Upper lobe of right lung (tissue), 1 donor: ENCODE measurements at regions not wholly inside any gene's neighbourhood (a gene's known extent, or its start where the extent isn't known, plus 50 kb on each side); places are given as distances from the start of the nearest gene placed in this dataset.

ENCODE experiments used
- ATAC-seq: fragments of 200-7000 bp; cut with Tn5 transposase; one replicate; pipeline ENCODE4 v1.9.1; 2020; ENCODE audit warnings: mild to moderate bottlenecking, moderate library complexity
- DNase-seq: peaks from one replicate; pipeline ENCODE4 v3.0.0-alpha.2; 2020
- H3K27ac ChIP-seq: fragments of 200-600 bp; one replicate; pipeline ENCODE4 v1.8.0; 2022
- H3K27me3 ChIP-seq: fragments of 200-600 bp; one replicate; pipeline ENCODE4 v1.8.0; 2022; ENCODE audit warnings: mild to moderate bottlenecking
- H3K36me3 ChIP-seq: fragments of 200-600 bp; one replicate; pipeline ENCODE4 v1.8.0; 2022
- H3K4me1 ChIP-seq: fragments of 200-600 bp; one replicate; pipeline ENCODE4 v1.8.0; 2022
- H3K4me3 ChIP-seq: fragments of 200-600 bp; one replicate; pipeline ENCODE4 v1.8.0; 2022; ENCODE audit warnings: mild to moderate bottlenecking
- H3K9me3 ChIP-seq: fragments of 200-600 bp; one replicate; pipeline ENCODE4 v1.8.0; 2022
- intact Hi-C: fragments of 100-400 bp; cut with DNase I; formaldehyde crosslinking; loops from one replicate; pipeline ENCODE4 v1.11.0; 2022
- TF ChIP-seq, protein P1 (sequence below): fragments of 200-600 bp; IDR thresholded peaks from one replicate; pipeline ENCODE4 v1.8.0; 2022; ENCODE audit warnings: antibody characterized with exemption
- donor health status: DM: no; HTN: yes; CAD: no; lungs with severe emphysema.

DNA sequence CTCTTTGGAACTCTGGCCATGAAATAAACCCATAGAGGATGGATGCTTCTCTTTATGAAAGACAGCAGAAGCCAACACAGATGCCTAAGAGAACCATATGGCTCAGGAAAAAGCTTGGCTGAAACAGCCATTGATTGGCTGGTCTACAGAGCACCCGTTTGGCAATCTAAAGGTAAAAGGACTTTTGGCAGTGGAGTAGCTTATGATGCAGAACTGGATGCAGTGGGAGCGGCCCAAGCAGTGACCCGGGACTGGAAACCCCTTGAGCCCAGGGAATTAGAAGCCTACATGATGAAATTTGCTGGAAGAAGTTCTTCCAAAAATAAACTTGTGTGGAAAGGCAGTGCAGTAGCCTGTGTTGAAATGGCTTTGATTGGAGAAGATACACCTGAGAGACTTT lies 360.2 kb downstream of the NR2F2 start:
- DNase-seq (no peak), ATAC-seq (no peak)
- H3K4me1 ChIP-seq: no peaks in the 10 kb centered on the region
- intact Hi-C loops: no loop called here
- H3K27me3 ChIP-seq: no peaks in the 10 kb centered on the region
- H3K4me3 ChIP-seq: no peak overlapping the region
- TF ChIP-seq, protein P1, sequence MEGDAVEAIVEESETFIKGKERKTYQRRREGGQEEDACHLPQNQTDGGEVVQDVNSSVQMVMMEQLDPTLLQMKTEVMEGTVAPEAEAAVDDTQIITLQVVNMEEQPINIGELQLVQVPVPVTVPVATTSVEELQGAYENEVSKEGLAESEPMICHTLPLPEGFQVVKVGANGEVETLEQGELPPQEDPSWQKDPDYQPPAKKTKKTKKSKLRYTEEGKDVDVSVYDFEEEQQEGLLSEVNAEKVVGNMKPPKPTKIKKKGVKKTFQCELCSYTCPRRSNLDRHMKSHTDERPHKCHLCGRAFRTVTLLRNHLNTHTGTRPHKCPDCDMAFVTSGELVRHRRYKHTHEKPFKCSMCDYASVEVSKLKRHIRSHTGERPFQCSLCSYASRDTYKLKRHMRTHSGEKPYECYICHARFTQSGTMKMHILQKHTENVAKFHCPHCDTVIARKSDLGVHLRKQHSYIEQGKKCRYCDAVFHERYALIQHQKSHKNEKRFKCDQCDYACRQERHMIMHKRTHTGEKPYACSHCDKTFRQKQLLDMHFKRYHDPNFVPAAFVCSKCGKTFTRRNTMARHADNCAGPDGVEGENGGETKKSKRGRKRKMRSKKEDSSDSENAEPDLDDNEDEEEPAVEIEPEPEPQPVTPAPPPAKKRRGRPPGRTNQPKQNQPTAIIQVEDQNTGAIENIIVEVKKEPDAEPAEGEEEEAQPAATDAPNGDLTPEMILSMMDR: no peak
- no peak overlapping the region for H3K27ac ChIP-seq
- no peaks in the 10 kb centered on the region for H3K36me3 ChIP-seq
- no peaks in the 10 kb centered on the region for H3K9me3 ChIP-seq

DNA sequence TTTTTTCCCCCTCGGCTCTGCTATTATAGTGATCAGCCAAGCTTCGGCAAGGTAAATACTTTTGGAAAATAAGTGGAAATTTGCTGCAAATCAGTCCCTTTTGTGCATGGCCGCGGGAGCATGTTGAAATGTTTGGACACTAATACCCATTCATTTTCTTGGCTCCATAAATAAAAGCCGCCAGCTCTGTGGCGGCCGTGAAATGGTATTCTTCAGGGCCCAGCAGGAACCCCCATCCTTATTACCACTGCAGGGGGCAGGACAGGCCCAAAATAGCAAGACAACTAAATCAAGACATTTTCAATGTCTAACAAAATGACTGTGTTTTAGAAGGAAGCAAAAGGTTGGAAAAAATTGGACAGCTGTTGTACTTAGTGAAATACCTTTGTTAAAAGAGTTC lies 362.3 kb downstream of the NR2F2 start:
- no peak for DNase-seq
- Histone ChIP-seq H3K9me3 (no peaks in the 10 kb centered on the region), H3K4me3 (no peak overlapping the region), H3K4me1 (no peaks in the 10 kb centered on the region), H3K36me3 (no peaks in the 10 kb centered on the region), H3K27ac (no peak overlapping the region), H3K27me3 (no peaks in the 10 kb centered on the region)
- intact Hi-C loops: no loop called here
- TF ChIP-seq, protein P1: no peak
- no peak for ATAC-seq

DNA sequence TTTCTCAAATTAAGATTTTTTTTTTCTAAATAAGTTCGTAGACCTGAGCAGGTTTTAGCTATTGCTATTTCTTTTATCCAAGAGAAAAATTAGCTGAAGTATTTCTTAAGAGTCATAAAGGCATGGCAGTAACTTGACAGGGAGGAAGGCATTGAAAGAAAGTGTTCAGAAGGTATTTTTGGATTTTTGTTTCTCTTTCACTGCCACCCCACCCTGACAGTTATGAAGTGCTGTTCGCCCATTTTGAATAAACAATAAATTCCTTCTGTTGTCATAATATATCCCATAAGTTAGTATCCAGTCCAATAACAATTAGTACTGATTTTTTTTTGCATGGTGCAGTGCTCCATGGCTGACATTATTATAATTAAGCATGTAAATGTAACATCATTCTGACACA lies 363.0 kb downstream of the NR2F2 start:
- no peak overlapping the region for H3K4me3 ChIP-seq
- H3K27me3 ChIP-seq: no peaks in the 10 kb centered on the region
- no peak for DNase-seq
- no peaks in the 10 kb centered on the region for H3K4me1 ChIP-seq
- no peak for ATAC-seq
- H3K9me3 ChIP-seq: no peaks in the 10 kb centered on the region
- intact Hi-C loops: no loop called here
- no peaks in the 10 kb centered on the region for H3K36me3 ChIP-seq
- H3K27ac ChIP-seq: no peak overlapping the region
- TF ChIP-seq, protein P1: no peak

DNA sequence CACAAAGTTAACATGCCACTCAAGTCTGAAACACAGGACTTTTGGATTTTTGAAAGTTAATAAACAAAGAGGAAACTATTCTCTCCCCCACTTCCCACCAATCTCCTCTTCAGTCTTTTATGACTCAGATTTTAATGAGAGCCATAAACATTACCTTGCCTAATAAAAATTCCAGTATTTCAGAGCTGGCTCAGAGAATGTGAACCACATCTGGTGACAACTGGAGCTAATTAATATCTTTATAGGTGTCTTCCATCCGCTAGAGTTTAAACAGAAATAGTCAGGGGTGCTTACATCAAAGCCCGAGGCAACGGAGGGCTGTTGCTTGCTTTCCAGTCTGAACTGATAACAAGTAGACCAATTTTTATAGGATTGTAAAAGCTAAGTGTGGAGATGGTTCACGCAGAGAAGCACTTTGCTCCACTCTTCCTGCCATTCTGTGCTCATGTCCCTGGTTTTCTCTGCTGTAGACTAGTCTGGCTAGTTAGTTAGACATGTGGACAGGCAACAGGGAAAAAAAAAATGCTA lies 363.6 kb downstream of the NR2F2 start:
- intact Hi-C loops: no loop called here
- H3K36me3 ChIP-seq: no peaks in the 10 kb centered on the region
- H3K27me3 ChIP-seq: no peaks in the 10 kb centered on the region
- TF ChIP-seq, protein P1: no peak
- H3K4me3 ChIP-seq: no peak overlapping the region
- H3K4me1 ChIP-seq: no peaks in the 10 kb centered on the region
- no peaks in the 10 kb centered on the region for H3K9me3 ChIP-seq
- ATAC-seq: no peak
- DNase-seq: no peak
- no peak overlapping the region for H3K27ac ChIP-seq

DNA sequence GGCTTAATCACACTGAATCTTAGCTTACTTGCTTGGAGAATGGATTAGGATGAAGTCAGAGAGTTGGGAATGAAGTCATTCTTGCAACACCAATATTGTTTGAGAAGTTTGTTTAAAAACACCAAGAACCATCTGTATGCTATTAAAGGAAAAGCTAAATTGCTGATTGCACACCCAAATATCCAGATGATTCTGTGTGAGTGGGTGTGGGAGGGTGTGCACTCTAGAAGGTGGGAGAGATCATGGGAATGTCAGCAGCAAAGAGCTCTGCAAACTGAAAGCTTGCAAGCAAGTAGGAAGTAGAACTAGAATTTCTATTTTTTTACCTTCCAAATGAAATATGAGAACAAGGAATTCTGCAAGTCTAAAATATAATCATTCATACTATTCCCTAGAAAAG lies 364.9 kb downstream of the NR2F2 start:
- no peaks in the 10 kb centered on the region for H3K36me3 ChIP-seq
- H3K4me1 ChIP-seq: no peaks in the 10 kb centered on the region
- TF ChIP-seq, protein P1: no peak
- no peak overlapping the region for H3K27ac ChIP-seq
- DNase-seq (no peak), ATAC-seq (no peak)
- H3K9me3 ChIP-seq: no peaks in the 10 kb centered on the region
- intact Hi-C loops: no loop called here
- H3K27me3 ChIP-seq: no peaks in the 10 kb centered on the region
- no peak overlapping the region for H3K4me3 ChIP-seq

DNA sequence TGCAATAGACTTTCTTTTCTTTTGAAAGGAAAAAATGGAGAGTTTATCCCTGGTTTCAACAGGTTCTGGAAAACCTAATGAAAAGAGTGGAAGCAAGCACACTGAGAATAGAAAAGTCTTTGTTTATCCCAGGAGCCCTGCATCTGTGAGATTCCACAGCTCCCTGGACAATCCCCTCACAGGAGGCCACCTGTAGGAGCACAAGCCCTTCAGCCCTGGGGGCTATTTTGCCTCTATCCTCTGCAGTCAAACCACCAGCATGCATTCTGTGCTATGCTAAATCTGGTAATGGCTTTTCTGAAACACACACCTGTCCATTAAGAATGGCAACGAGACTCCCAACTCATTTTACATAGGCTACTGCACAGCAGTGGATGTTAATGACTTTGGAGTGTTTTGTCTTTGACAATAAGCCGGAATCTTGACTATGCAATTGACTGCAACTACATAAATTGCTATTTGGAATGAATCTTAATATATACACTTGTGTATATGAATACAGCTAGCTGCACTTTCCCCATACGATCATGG lies 369.4 kb downstream of the NR2F2 start:
- Histone ChIP-seq H3K36me3 (no peaks in the 10 kb centered on the region), H3K27ac (no peak overlapping the region), H3K4me1 (no peaks in the 10 kb centered on the region), H3K4me3 (no peak overlapping the region), H3K9me3 (no peaks in the 10 kb centered on the region), H3K27me3 (no peaks in the 10 kb centered on the region)
- intact Hi-C loops: no loop called here
- no peak for ATAC-seq
- DNase-seq: no peak
- TF ChIP-seq, protein P1: no peak
